ENCODE measurements at regions not wholly inside any gene's neighbourhood (a gene's known extent, or its start where the extent isn't known, plus 50 kb on each side); places are given as distances from the start of the nearest gene placed in this dataset.

DNA sequence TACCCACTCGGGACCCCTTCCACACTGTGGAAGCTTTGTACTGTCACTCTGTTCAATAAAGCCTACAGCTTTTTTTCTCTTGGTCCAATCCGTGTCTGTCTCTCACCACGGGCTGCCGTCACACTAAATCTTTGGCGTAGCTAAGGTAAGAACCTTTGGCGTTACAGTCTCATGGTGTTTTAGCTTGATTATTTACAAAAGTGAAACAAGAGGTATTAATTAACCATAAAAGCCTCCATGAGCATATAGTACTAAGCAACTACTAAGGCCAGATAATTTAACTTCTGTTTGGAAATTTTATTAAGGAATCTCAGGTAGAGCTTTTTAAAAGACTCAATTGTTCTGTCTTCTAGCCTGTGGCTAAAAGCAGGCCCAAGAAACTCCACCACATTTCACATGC, 370.7 kb upstream of the TRPC7 start:
- TF ChIP-seq, protein P1, sequence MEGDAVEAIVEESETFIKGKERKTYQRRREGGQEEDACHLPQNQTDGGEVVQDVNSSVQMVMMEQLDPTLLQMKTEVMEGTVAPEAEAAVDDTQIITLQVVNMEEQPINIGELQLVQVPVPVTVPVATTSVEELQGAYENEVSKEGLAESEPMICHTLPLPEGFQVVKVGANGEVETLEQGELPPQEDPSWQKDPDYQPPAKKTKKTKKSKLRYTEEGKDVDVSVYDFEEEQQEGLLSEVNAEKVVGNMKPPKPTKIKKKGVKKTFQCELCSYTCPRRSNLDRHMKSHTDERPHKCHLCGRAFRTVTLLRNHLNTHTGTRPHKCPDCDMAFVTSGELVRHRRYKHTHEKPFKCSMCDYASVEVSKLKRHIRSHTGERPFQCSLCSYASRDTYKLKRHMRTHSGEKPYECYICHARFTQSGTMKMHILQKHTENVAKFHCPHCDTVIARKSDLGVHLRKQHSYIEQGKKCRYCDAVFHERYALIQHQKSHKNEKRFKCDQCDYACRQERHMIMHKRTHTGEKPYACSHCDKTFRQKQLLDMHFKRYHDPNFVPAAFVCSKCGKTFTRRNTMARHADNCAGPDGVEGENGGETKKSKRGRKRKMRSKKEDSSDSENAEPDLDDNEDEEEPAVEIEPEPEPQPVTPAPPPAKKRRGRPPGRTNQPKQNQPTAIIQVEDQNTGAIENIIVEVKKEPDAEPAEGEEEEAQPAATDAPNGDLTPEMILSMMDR (IDR thresholded peaks at IDR 0.05) = no peak
- TF ChIP-seq POLR2A (IDR thresholded peaks at IDR 0.05) = no peak
